HepG2 (cell line): ENCODE measurements at regions not wholly inside any gene's neighbourhood (a gene's known extent, or its start where the extent isn't known, plus 50 kb on each side); places are given as distances from the start of the nearest gene placed in this dataset.

Source experiments
- NFE2L1 ChIP-seq: sonication (generic); formaldehyde crosslinking; IDR thresholded peaks from 2 replicates; pipeline ENCODE4 v1.4.0; 2020; ENCODE audit warnings: missing genetic modification reagents, mild to moderate bottlenecking, borderline replicate concordance
- RAD51 ChIP-seq: fragments of 450-650 bp; IDR thresholded peaks from 2 replicates; pipeline ENCODE4 v1.6.1; 2016; ENCODE audit warnings: borderline replicate concordance
- RERE ChIP-seq: IDR thresholded peaks from 2 replicates; pipeline ENCODE4 v1.6.1; 2016; ENCODE audit warnings: low read depth, missing genetic modification reagents, missing compliant biosample characterization
- REST ChIP-seq, 2 experiments: IDR thresholded peaks; 2 replicates each; pipeline ENCODE4 v1.6.1; 2011 to 2012; ENCODE audit warnings: low read length in 2 of 2, borderline replicate concordance in 1 of 2, low read depth in 1 of 2, mild to moderate bottlenecking in 1 of 2, moderate library complexity in 1 of 2
- ZNF253 ChIP-seq: sonication (generic); formaldehyde crosslinking; IDR thresholded peaks from 2 replicates; pipeline ENCODE4 v1.8.0; 2022; ENCODE audit warnings: mild to moderate bottlenecking, missing genetic modification reagents, borderline replicate concordance
- ZNF34 ChIP-seq: sonication (generic); formaldehyde crosslinking; IDR thresholded peaks from 2 replicates; pipeline ENCODE4 v1.4.0; 2020; ENCODE audit warnings: mild to moderate bottlenecking, missing genetic modification reagents, borderline replicate concordance
- TF ChIP-seq, protein P1 (sequence below): sonication (generic); formaldehyde crosslinking; IDR thresholded peaks from 2 replicates; pipeline ENCODE4 v1.4.0; 2020; ENCODE audit warnings: mild to moderate bottlenecking, missing genetic modification reagents

GRCh38 chr21:28156590-28156989, 836.1 kb downstream of the LTN1 start (continued):
- no peak for TF ChIP-seq RERE
- no peak for TF ChIP-seq RAD51
- TF ChIP-seq ZNF253 (CRISPR knock-in tag): no peak
- TF ChIP-seq NFE2L1 (CRISPR knock-in tag): no peak
- no peak for TF ChIP-seq REST (IDR thresholded peaks at IDR 0.05; ENCODE audit: borderline replicate concordance in 1 of 2, low read depth in 1 of 2, low read length in 2 of 2)
- no peak for TF ChIP-seq ZNF34 (CRISPR knock-in tag)
- TF ChIP-seq, protein P1, sequence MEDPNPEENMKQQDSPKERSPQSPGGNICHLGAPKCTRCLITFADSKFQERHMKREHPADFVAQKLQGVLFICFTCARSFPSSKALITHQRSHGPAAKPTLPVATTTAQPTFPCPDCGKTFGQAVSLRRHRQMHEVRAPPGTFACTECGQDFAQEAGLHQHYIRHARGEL (CRISPR knock-in tag): no peak
